GM21526 (cell line): ENCODE measurements at regions not wholly inside any gene's neighbourhood (a gene's known extent, or its start where the extent isn't known, plus 50 kb on each side); places are given as distances from the start of the nearest gene placed in this dataset.
"Not testable (repeated sequence)": the region's sequence is repeated elsewhere in the genome, so short reads cannot be mapped to it uniquely, and the experiment has no call there.

Experiments used
- ATAC-seq: cut with Tn5 transposase; IDR thresholded peaks from one replicate; pipeline ENCODE4 v1.9.1; 2021; ENCODE audit warnings: moderate library complexity; ENCODE audit not compliant: unreplicated experiment, low FRiP score

- ATAC-seq = no peak
Observed at GRCh38 chr6:69494595-69494994, 302.2 kb downstream of the LMBRD1 start.

- ATAC-seq = no peak
Observed at GRCh38 chr6:69489970-69490369, 306.8 kb downstream of the LMBRD1 start.

- ATAC-seq = no peak
Observed at GRCh38 chr6:69487688-69488087, 309.1 kb downstream of the LMBRD1 start.

- ATAC-seq = no peak
Observed at GRCh38 chr6:69466979-69467570, 329.7 kb downstream of the LMBRD1 start.

GRCh38 chr6:69465866-69466265, 330.9 kb downstream of the LMBRD1 start:
- ATAC-seq = no peak

- no peak for ATAC-seq
Observed at GRCh38 chr6:69456086-69456485, 340.7 kb downstream of the LMBRD1 start.

GRCh38 chr6:69454619-69455018, 342.2 kb downstream of the LMBRD1 start:
- not testable (repeated sequence) for ATAC-seq

GRCh38 chr6:69450493-69450892, 346.3 kb downstream of the LMBRD1 start:
- ATAC-seq = not testable (repeated sequence)

- ATAC-seq = no peak
Observed at GRCh38 chr6:69449887-69450286, 346.9 kb downstream of the LMBRD1 start.
